ACC112 (cell line): ENCODE measurements at regions not wholly inside any gene's neighbourhood (a gene's known extent, or its start where the extent isn't known, plus 50 kb on each side); places are given as distances from the start of the nearest gene placed in this dataset.

Experiments used
- H2AFZ ChIP-seq: fragments of 200-600 bp; sonication (generic); one replicate; pipeline ENCODE4 v1.6.0; 2017; ENCODE audit warnings: antibody characterized with exemption, low read length; ENCODE audit not compliant: unreplicated experiment
- H3K27ac ChIP-seq: fragments of 200-600 bp; sonication (generic); 2 replicates; pipeline ENCODE4 v1.5.1; 2014; ENCODE audit warnings: low read depth, mild to moderate bottlenecking, antibody characterized with exemption, low read length, moderate library complexity
- H3K27me3 ChIP-seq: fragments of 200-600 bp; sonication (generic); 2 replicates; pipeline ENCODE4 v1.6.1; 2014; ENCODE audit warnings: mild to moderate bottlenecking, antibody characterized with exemption, low read length, moderate library complexity, mixed read lengths; ENCODE audit not compliant: insufficient read depth
- H3K36me3 ChIP-seq: fragments of 200-600 bp; sonication (generic); 2 replicates; pipeline ENCODE4 v1.6.1; 2016; ENCODE audit warnings: mild to moderate bottlenecking, antibody characterized with exemption, low read length, moderate library complexity, mixed read lengths; ENCODE audit not compliant: insufficient read depth
- H3K4me1 ChIP-seq: fragments of 200-600 bp; sonication (generic); one replicate; pipeline ENCODE4 v1.6.1; 2016; ENCODE audit warnings: low read length, mixed read lengths; ENCODE audit not compliant: insufficient read depth, unreplicated experiment, control insufficient read depth
- H3K4me3 ChIP-seq: fragments of 200-600 bp; sonication (generic); 2 replicates; pipeline ENCODE4 v1.5.1; 2014; ENCODE audit warnings: mild to moderate bottlenecking, low read depth, low read length
- H3K79me2 ChIP-seq: fragments of 200-600 bp; sonication (generic); one replicate; pipeline ENCODE4 v1.6.0; 2016; ENCODE audit warnings: low read length; ENCODE audit not compliant: control insufficient read depth, unreplicated experiment, insufficient read depth

- Histone ChIP-seq H3K4me1 (no peaks in the 10 kb centered on the region), H3K79me2 (no peaks in the 10 kb centered on the region), H3K4me3 (no peak overlapping the region), H2AFZ (no peak overlapping the region), H3K27ac (no peak overlapping the region), H3K27me3 (no peaks in the 10 kb centered on the region), H3K36me3 (no peaks in the 10 kb centered on the region)
Observed at GRCh38 chr4:45716093-45716492, 407.8 kb downstream of the GABRG1 start.

DNA sequence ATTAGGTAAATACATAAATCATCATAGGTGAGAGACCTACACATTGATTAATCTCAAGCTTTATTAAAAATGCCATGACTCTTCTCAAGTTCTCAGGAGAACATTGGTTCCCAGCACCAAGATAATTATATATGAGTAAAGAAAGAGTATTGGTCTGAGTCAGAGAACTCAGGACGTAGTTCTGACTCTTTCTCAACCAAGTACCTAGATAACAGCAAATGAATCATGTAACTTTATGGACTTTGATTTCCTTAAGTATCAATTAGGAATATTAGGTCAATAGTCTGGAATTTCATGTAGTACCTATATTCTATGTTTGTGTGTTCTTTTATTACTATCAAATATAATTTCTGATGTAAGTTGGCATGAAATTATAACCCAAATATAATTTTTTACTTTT is 409.9 kb downstream of the GABRG1 start:
- Histone ChIP-seq H3K27me3 (no peaks in the 10 kb centered on the region), H3K36me3 (no peaks in the 10 kb centered on the region), H3K79me2 (no peaks in the 10 kb centered on the region), H3K4me3 (no peak overlapping the region), H2AFZ (no peak overlapping the region), H3K27ac (no peak overlapping the region), H3K4me1 (no peaks in the 10 kb centered on the region)

GRCh38 chr4:45701621-45702020 is 422.2 kb downstream of the GABRG1 start:
- Histone ChIP-seq H3K27me3 (no peaks in the 10 kb centered on the region), H3K36me3 (no peaks in the 10 kb centered on the region), H2AFZ (no peak overlapping the region), H3K4me3 (no peak overlapping the region), H3K79me2 (no peaks in the 10 kb centered on the region), H3K4me1 (no peaks in the 10 kb centered on the region), H3K27ac (no peak overlapping the region)

- Histone ChIP-seq H3K4me1 (no peaks in the 10 kb centered on the region), H2AFZ (no peak overlapping the region), H3K4me3 (no peak overlapping the region), H3K27ac (no peak overlapping the region), H3K27me3 (no peaks in the 10 kb centered on the region), H3K36me3 (no peaks in the 10 kb centered on the region), H3K79me2 (no peaks in the 10 kb centered on the region)
Observed at GRCh38 chr4:45693746-45694145, 430.1 kb downstream of the GABRG1 start.

DNA sequence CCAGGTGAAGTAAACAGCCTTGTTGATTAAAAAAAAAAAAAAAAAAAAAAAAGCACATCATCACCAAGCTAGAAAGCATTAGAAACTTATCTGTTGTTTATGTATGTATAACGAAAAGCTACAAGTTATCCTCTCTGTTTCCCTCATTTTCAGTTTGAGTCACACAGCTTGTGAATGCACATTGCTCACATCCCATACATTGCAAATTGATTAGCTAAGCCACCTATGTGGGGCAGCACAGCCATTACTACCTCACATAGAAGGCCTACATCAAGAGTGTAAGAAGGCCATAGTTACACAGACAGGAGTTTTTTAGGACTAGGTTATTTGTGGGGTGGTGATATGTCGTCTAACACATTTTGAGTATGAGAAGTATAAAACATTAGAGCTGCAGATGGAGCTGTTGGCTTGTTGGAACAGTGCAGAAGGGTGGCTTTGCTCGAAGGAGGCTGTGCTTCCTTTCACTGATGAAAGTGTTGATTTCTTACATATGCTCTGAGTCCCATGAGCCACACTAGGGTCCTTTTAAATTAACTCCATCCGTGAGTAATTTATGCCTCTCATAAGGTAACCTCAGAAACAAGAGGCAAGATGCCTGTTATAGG is 431.6 kb downstream of the GABRG1 start:
- no peaks in the 10 kb centered on the region for H3K4me1 ChIP-seq
- no peak overlapping the region for H3K27ac ChIP-seq
- H3K79me2 ChIP-seq: no peaks in the 10 kb centered on the region
- H3K27me3 ChIP-seq: no peaks in the 10 kb centered on the region
- H2AFZ ChIP-seq: no peak overlapping the region
- H3K4me3 ChIP-seq: no peak overlapping the region
- no peaks in the 10 kb centered on the region for H3K36me3 ChIP-seq

GRCh38 chr4:45688341-45688740 is 435.5 kb downstream of the GABRG1 start:
- H3K27me3 ChIP-seq: no peaks in the 10 kb centered on the region
- no peaks in the 10 kb centered on the region for H3K4me1 ChIP-seq
- H2AFZ ChIP-seq: no peak overlapping the region
- no peaks in the 10 kb centered on the region for H3K79me2 ChIP-seq
- no peak overlapping the region for H3K4me3 ChIP-seq
- no peak overlapping the region for H3K27ac ChIP-seq
- no peaks in the 10 kb centered on the region for H3K36me3 ChIP-seq

- Histone ChIP-seq H3K27me3 (no peaks in the 10 kb centered on the region), H3K4me1 (no peaks in the 10 kb centered on the region), H3K36me3 (no peaks in the 10 kb centered on the region), H2AFZ (no peak overlapping the region), H3K4me3 (no peak overlapping the region), H3K79me2 (no peaks in the 10 kb centered on the region), H3K27ac (no peak overlapping the region)
Observed at GRCh38 chr4:45679411-45679810, 444.4 kb downstream of the GABRG1 start.

DNA sequence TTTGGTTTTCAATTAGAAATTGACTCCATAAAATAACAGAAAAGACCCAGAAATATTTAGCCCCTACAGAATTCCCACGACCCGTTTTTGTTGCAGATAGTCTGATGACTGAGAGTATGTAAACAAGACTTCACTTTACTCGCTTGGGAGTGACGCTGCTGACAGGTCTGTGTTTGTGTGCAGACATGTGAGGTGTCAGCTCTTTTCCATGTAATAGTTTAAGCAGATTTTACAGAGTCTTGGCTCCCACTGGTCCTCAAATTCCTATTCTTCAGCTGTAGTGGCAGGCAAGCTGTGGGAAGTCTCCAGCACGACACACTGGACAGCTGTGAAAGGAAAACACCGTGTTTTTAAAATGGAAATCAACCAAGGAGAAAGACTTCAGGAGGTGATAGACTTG is 455.7 kb downstream of the GABRG1 start:
- Histone ChIP-seq H3K4me3 (no peak overlapping the region), H3K36me3 (no peaks in the 10 kb centered on the region), H3K4me1 (no peaks in the 10 kb centered on the region), H2AFZ (no peak overlapping the region), H3K27ac (no peak overlapping the region), H3K79me2 (no peaks in the 10 kb centered on the region), H3K27me3 (no peaks in the 10 kb centered on the region)

DNA sequence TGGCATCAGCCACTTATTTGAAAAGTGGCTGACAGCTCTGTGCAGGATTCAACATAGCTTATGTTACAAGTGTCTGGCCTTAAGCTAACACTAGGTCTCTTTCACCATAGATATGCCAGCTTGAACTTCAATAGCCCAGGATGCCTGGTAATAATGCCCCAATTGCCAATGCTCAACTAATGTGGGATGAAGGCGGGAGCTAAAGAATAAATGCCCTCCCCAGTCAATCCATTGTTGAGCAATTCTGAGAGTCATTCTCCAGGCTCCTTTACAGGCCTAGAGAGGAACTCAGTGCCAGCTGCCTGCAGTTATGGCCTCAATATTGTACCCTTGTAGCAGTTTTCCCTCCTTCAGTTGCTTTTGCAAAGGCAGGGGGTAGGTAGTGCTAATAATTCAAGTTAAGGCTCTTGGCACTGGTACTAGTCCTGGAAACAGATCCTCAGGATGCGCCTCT is 460.2 kb downstream of the GABRG1 start:
- Histone ChIP-seq H3K27me3 (no peaks in the 10 kb centered on the region), H3K79me2 (no peaks in the 10 kb centered on the region), H3K4me3 (no peak overlapping the region), H3K27ac (no peak overlapping the region), H2AFZ (no peak overlapping the region), H3K36me3 (no peaks in the 10 kb centered on the region), H3K4me1 (no peaks in the 10 kb centered on the region)

DNA sequence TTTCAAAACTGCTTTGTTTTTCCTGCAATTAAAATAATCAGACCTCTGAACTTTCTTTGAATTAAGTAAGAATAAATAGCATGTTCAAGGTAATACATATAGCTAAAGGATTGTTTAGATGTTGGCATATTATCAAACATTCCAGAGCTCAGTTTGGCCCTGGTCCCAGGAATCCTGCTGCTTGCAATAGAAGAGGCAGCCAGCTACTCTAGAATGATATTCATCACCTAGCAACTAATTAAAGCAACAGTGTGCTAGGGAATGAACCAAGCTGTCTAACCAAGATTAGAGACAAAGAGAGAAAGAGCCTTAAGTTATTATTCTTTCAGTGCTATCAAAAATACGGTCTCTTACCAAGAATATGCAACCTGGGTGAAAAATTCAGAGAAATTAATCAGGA is 460.9 kb downstream of the GABRG1 start:
- H3K4me1 ChIP-seq: no peaks in the 10 kb centered on the region
- no peak overlapping the region for H3K4me3 ChIP-seq
- no peaks in the 10 kb centered on the region for H3K27me3 ChIP-seq
- H3K36me3 ChIP-seq: no peaks in the 10 kb centered on the region
- H2AFZ ChIP-seq: no peak overlapping the region
- H3K79me2 ChIP-seq: no peaks in the 10 kb centered on the region
- no peak overlapping the region for H3K27ac ChIP-seq

- Histone ChIP-seq H3K36me3 (no peaks in the 10 kb centered on the region), H3K27ac (no peak overlapping the region), H3K4me1 (no peaks in the 10 kb centered on the region), H3K4me3 (no peak overlapping the region), H3K27me3 (no peaks in the 10 kb centered on the region), H3K79me2 (no peaks in the 10 kb centered on the region), H2AFZ (no peak overlapping the region)
Observed at GRCh38 chr4:45661893-45662292, 462.0 kb downstream of the GABRG1 start.
